ENCODE measurements at regions not wholly inside any gene's neighbourhood (a gene's known extent, or its start where the extent isn't known, plus 50 kb on each side); places are given as distances from the start of the nearest gene placed in this dataset.

- Mint-ChIP-seq H3K27me3 (ENCODE audit: low read depth) (peaks cover 5% of the 10 kb centered on the region; the same call in 1 of the 2 replicates), H3K36me3 (peaks cover 46% of the 10 kb centered on the region), H3K4me1 (no peaks in the 10 kb centered on the region), H3K27ac (no peak overlapping the region), H3K4me3 (no peak overlapping the region), H3K9me3 (peaks cover 84% of the 10 kb centered on the region)
- ATAC-seq, result no peak
- CTCF ChIA-PET, result no interaction called here
- POLR2A ChIA-PET, result no interaction called here
- DNase-seq (ENCODE audit: low spot score), result no peak
- TF ChIP-seq E2F5 (CRISPR knock-in tag; IDR thresholded peaks at IDR 0.05) (no peak), ETV6 (CRISPR knock-in tag; IDR thresholded peaks at IDR 0.05) (no peak), ZNF317 (CRISPR knock-in tag; IDR thresholded peaks at IDR 0.05; ENCODE audit: borderline replicate concordance, low read depth) (no peak), JUN (CRISPR knock-in tag; IDR thresholded peaks at IDR 0.05) (no peak), ERG (CRISPR knock-in tag; IDR thresholded peaks at IDR 0.05) (no peak)
- TF ChIP-seq, protein P1, sequence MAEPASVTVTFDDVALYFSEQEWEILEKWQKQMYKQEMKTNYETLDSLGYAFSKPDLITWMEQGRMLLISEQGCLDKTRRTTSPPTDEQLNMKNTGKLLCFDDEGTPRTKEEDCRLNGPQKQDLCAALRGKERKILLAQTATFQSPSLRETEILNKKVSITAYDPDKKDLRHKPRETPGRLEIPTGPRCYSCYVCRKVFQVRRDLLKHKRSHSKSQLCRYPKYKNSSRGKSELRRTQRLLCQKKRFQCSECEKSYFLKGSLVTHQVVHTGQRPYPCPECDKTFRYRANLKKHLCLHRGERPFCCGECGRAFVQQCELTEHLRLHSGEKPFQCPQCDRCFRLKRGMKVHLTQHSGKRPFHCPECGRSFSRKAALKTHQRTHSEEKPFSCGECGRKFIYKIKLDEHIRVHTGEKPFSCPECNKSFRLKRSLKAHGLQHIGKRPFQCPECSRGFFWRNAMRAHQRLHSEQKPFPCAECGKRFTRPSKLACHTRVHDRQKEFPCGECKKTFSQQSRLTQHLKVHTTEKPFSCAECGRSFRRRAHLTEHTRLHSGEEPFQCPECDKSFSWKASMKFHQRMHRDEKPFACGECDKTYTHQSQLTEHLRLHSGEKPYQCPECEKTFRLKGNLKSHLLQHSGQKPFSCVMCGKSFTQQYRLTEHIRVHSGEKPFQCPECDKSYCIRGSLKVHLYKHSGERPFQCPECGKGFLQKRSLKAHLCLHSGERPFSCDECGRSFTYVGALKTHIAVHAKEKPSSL (CRISPR knock-in tag; conservative IDR thresholded peaks at IDR 0.05), result no peak
Observed at GRCh38 chr12:127729381-127729780, 537.6 kb upstream of the TMEM132C start.

- no peak for DNase-seq (ENCODE audit: low spot score)
- Mint-ChIP-seq H3K36me3 (peaks cover 49% of the 10 kb centered on the region), H3K9me3 (peaks cover 79% of the 10 kb centered on the region), H3K27ac (no peak overlapping the region), H3K4me3 (no peak overlapping the region), H3K27me3 (ENCODE audit: low read depth) (peaks cover 5% of the 10 kb centered on the region; the same call in 1 of the 2 replicates), H3K4me1 (no peaks in the 10 kb centered on the region)
- POLR2A ChIA-PET, result no interaction called here
- CTCF ChIA-PET, result no interaction called here
- TF ChIP-seq E2F1 (CRISPR knock-in tag; IDR thresholded peaks at IDR 0.05) (no peak), ZNF219 (CRISPR knock-in tag; IDR thresholded peaks at IDR 0.05; ENCODE audit: borderline replicate concordance) (no peak), TP53 (CRISPR knock-in tag; IDR thresholded peaks at IDR 0.05) (no peak), NR1H2 (CRISPR knock-in tag; IDR thresholded peaks at IDR 0.05) (no peak), ESRRA (CRISPR knock-in tag; IDR thresholded peaks at IDR 0.05; ENCODE audit: borderline replicate concordance) (no peak)
- ATAC-seq, result no peak
Observed at GRCh38 chr12:127731657-127732056, 535.3 kb upstream of the TMEM132C start.

- Mint-ChIP-seq H3K36me3 (peaks cover 46% of the 10 kb centered on the region), H3K9me3 (peaks cover 56% of the 10 kb centered on the region)
- CTCF ChIA-PET, result no interaction called here
Observed at GRCh38 chr12:127742231-127742630, 524.7 kb upstream of the TMEM132C start.

More at GRCh38 chr12:127742231-127742630, 524.7 kb upstream of the TMEM132C start:
- DNase-seq (ENCODE audit: low spot score) (no peak), ATAC-seq (no peak)
- H3K27ac Mint-ChIP-seq, result no peak overlapping the region
- POLR2A ChIA-PET, result no interaction called here
- peaks cover 6% of the 10 kb centered on the region for H3K4me1 Mint-ChIP-seq
- no peak overlapping the region for H3K4me3 Mint-ChIP-seq
- no peak for TF ChIP-seq ZNF138 (CRISPR knock-in tag; conservative IDR thresholded peaks at IDR 0.05)
- TF ChIP-seq NR1H2 (CRISPR knock-in tag; IDR thresholded peaks at IDR 0.05), result no peak
- no peak for TF ChIP-seq NFE2L1 (CRISPR knock-in tag; IDR thresholded peaks at IDR 0.05)
- no peak for TF ChIP-seq MXD4 (CRISPR knock-in tag; IDR thresholded peaks at IDR 0.05; ENCODE audit: borderline replicate concordance)
- no peak for TF ChIP-seq IRF1 (CRISPR knock-in tag; IDR thresholded peaks at IDR 0.05)
- no peak for TF ChIP-seq PRDM15 (CRISPR knock-in tag; IDR thresholded peaks at IDR 0.05)
- peaks cover 2% of the 10 kb centered on the region for H3K27me3 Mint-ChIP-seq (ENCODE audit: low read depth)
